LNCaP clone FGC (cell line): ENCODE measurements at regions not wholly inside any gene's neighbourhood (a gene's known extent, or its start where the extent isn't known, plus 50 kb on each side); places are given as distances from the start of the nearest gene placed in this dataset.

Experiments used
- DNase-seq: peaks from one replicate; pipeline ENCODE4 v3.0.0-alpha.2; 2011; ENCODE audit warnings: low read depth
- H3K4me3 ChIP-seq: 2 replicates; pipeline ENCODE4 v1.5.1; 2011; ENCODE audit warnings: mild to moderate bottlenecking, low read depth, low read length, control low read depth
- CTCF ChIP-seq: IDR thresholded peaks from 2 replicates; pipeline ENCODE4 v1.5.1; 2012; ENCODE audit warnings: mild to moderate bottlenecking; ENCODE audit not compliant: control insufficient read depth, insufficient read depth; ENCODE audit errors: extremely low read depth

- no peak overlapping the region for H3K4me3 ChIP-seq
- no peak for TF ChIP-seq CTCF
- no peak for DNase-seq
Measured at GRCh38 chr5:99308131-99308530, 379.3 kb upstream of the CHD1 start.

DNA sequence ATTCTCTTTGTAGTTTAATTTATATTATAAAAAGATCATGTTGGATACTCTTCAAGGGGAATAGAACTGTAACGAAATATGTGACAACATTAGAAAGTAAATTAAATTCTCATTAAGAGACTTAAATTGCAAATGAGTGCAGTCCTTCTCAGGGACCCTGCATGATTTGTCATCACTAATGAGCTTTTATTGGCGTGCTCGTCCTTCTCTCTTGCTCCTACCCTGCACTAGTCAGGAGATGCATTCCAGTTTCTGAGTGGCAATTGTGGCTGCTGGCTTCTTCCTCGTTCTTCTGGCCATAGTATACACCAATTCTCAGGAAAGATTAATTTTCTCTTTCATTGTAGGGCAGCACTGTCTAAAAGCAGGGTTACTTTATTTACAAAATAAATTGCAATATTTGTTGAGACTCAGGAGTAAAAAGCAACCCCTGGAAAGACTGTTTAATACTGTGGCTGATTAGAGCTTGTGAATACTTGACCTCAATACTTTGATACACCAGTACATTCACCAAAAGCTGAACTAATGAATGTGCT is 376.3 kb upstream of the CHD1 start:
- H3K4me3 ChIP-seq, result no peak overlapping the region
- no peak for DNase-seq
- TF ChIP-seq CTCF, result no peak

GRCh38 chr5:99285606-99286005 is 356.8 kb upstream of the CHD1 start:
- no peak for TF ChIP-seq CTCF
- DNase-seq, result peak; percentile 58
- H3K4me3 ChIP-seq, result no peak overlapping the region

DNA sequence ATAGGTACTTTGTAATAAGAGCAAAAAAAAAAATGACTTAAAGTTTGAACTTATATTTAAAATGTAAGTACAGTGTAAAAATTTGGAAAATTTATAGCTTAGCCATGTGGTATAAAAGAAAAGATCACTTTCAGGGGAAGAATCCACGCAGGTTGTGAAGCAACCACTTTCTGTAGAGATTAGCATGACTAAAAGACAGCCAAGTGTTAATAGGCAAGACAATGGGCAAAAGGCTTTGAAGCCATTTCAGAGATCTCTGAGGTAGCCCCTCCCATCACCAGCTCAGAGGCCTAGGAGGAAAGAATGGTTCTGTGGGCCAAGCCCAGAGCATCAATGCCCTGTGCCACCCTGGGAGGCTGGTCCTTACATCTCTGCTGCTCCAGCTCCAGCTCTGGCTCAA is 346.3 kb upstream of the CHD1 start:
- TF ChIP-seq CTCF, result no peak
- no peak for DNase-seq
- H3K4me3 ChIP-seq, result no peak overlapping the region

DNA sequence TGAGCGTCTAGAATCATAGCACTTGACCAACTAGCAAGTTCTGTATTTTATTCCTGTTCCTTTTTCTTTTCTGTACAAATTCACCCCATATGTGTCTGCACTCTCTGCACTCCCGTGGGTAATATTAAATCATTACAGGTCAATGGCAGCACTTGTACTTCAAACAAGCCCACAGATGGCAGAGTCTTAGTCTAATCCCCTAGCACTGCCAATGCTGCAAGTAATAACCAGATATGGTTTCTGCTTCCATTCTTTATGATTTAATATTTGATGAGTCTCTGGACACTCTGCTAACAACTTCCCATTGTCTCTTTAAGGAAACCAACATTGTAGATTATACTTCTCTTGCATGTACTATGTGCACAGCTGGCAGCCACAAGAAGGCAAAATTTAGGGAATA is 343.8 kb upstream of the CHD1 start:
- no peak for DNase-seq

DNA sequence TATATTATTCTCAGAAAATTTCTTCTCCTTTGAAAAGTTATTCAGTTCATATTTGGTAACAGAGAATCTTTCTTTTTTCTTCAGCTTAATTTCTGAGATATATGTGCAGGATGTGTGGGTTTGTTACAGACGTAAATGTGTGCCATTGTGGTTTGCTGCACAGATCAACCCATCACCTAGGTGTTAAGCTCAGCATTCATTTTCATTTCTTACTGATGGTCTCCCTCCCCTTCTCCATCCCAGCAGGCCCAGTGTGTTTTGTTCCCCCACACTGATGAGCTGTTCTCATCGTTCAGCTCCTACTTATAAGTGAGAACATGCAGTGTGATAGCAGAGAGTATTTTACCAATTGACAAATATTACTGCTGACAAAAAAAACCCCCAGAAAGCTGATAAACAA is 330.0 kb upstream of the CHD1 start:
- H3K4me3 ChIP-seq, result no peak overlapping the region
- DNase-seq, result no peak
- TF ChIP-seq CTCF, result no peak

More for the DNA sequence above, 343.8 kb upstream of the CHD1 start:
- no peak for TF ChIP-seq CTCF
- H3K4me3 ChIP-seq, result no peak overlapping the region

GRCh38 chr5:99248066-99248465 is 319.3 kb upstream of the CHD1 start:
- no peak overlapping the region for H3K4me3 ChIP-seq
- DNase-seq, result no peak
- no peak for TF ChIP-seq CTCF
